HEK293 (cell line): ENCODE measurements at regions not wholly inside any gene's neighbourhood (a gene's known extent, or its start where the extent isn't known, plus 50 kb on each side); places are given as distances from the start of the nearest gene placed in this dataset.

ENCODE experiments used
- CTCF ChIA-PET: fragments of 350-600 bp; formaldehyde crosslinking; extraction: SDS; loops from one replicate; lab custom pipeline; 2021; ENCODE audit warnings: antibody characterized with exemption; lab: Yijun Ruan, JAX
- POLR2A ChIA-PET: fragments of 300-600 bp; formaldehyde crosslinking; extraction: SDS; loops from one replicate; lab custom pipeline; 2020; ENCODE audit warnings: antibody characterized with exemption, inconsistent platforms; lab: Yijun Ruan, JAX
- H3K27ac ChIP-seq: fragments of 200-500 bp; sonication (Bioruptor generic); 2 replicates; pipeline ENCODE4 v1.5.1; 2014; ENCODE audit warnings: low read depth, low read length, control low read depth, inconsistent platforms; ENCODE audit errors: extremely low read depth
- H3K36me3 ChIP-seq, 2 experiments: fragments of 200-500 bp in 1 of 2; sonication (Bioruptor generic) in 1 of 2; 1 replicate in 1 of 2; 2 replicates in 1 of 2; pipeline ENCODE4 v1.5.1; 2014 to 2017; ENCODE audit warnings: inconsistent platforms in 2 of 2, low read length in 2 of 2; ENCODE audit not compliant: control insufficient read depth in 2 of 2, insufficient read depth in 1 of 2
- H3K4me1 ChIP-seq: fragments of 200-500 bp; sonication (Bioruptor generic); 2 replicates; pipeline ENCODE4 v1.5.1; 2014; ENCODE audit warnings: mild to moderate bottlenecking, low read length, inconsistent platforms; ENCODE audit not compliant: control insufficient read depth, insufficient read depth
- H3K4me3 ChIP-seq: 2 replicates; pipeline ENCODE4 v1.5.1; 2011; ENCODE audit warnings: low read depth, mild to moderate bottlenecking, control low read depth, low read length, moderate library complexity
- H3K9me3 ChIP-seq: fragments of 200-500 bp; sonication (Bioruptor generic); 2 replicates; pipeline ENCODE4 v1.5.1; 2014; ENCODE audit warnings: low read depth, low read length, inconsistent platforms; ENCODE audit not compliant: control insufficient read depth, insufficient read depth
- GFI1B ChIP-seq: fragments of 450-650 bp; formaldehyde crosslinking; IDR thresholded peaks from 2 replicates; pipeline ENCODE4 v1.5.1; 2016; ENCODE audit warnings: missing biosample characterization, missing genetic modification characterization
- HOXD13 ChIP-seq: sonication (generic); formaldehyde crosslinking; IDR thresholded peaks from 2 replicates; pipeline ENCODE4 v1.8.0; 2022; ENCODE audit warnings: missing genetic modification reagents, borderline replicate concordance
- ZBTB48 ChIP-seq: fragments of 450-650 bp; formaldehyde crosslinking; IDR thresholded peaks from 2 replicates; pipeline ENCODE4 v1.5.1; 2016; ENCODE audit warnings: missing biosample characterization, missing genetic modification characterization
- ZNF112 ChIP-seq: fragments of 450-650 bp; formaldehyde crosslinking; IDR thresholded peaks from 2 replicates; pipeline ENCODE4 v1.5.0; 2017; ENCODE audit warnings: missing biosample characterization, missing genetic modification characterization
- ZNF146 ChIP-seq: fragments of 450-650 bp; formaldehyde crosslinking; IDR thresholded peaks from 2 replicates; pipeline ENCODE4 v1.5.1; 2016; ENCODE audit warnings: missing biosample characterization, missing genetic modification characterization
- ZNF155 ChIP-seq: fragments of 450-650 bp; formaldehyde crosslinking; IDR thresholded peaks from 2 replicates; pipeline ENCODE4 v1.5.1; 2016; ENCODE audit warnings: missing biosample characterization, missing genetic modification characterization
- ZNF175 ChIP-seq: fragments of 450-650 bp; formaldehyde crosslinking; IDR thresholded peaks from 2 replicates; pipeline ENCODE4 v1.5.1; 2016; ENCODE audit warnings: missing biosample characterization, missing genetic modification characterization
- ZNF302 ChIP-seq: fragments of 450-650 bp; formaldehyde crosslinking; IDR thresholded peaks from 2 replicates; pipeline ENCODE4 v1.5.1; 2016; ENCODE audit warnings: missing biosample characterization, missing genetic modification characterization, low read depth
- ZNF311 ChIP-seq: fragments of 450-650 bp; formaldehyde crosslinking; IDR thresholded peaks from 2 replicates; pipeline ENCODE4 v1.5.1; 2017; ENCODE audit warnings: missing biosample characterization, missing genetic modification characterization, borderline replicate concordance
- ZNF426 ChIP-seq: fragments of 450-650 bp; formaldehyde crosslinking; IDR thresholded peaks from 2 replicates; pipeline ENCODE4 v1.5.1; 2017; ENCODE audit warnings: missing biosample characterization, missing genetic modification characterization, mild to moderate bottlenecking, inconsistent platforms, moderate library complexity
- ZNF433 ChIP-seq: fragments of 450-650 bp; formaldehyde crosslinking; IDR thresholded peaks from 2 replicates; pipeline ENCODE4 v1.5.1; 2016; ENCODE audit warnings: missing biosample characterization, missing genetic modification characterization, low read depth
- ZNF473 ChIP-seq: fragments of 450-650 bp; formaldehyde crosslinking; IDR thresholded peaks from 2 replicates; pipeline ENCODE4 v1.5.1; 2017; ENCODE audit warnings: missing biosample characterization, missing genetic modification characterization
- ZNF510 ChIP-seq: fragments of 450-650 bp; formaldehyde crosslinking; IDR thresholded peaks from 2 replicates; pipeline ENCODE4 v1.5.1; 2018; ENCODE audit warnings: mild to moderate bottlenecking, missing genetic modification characterization, missing biosample characterization; ENCODE audit not compliant: insufficient replicate concordance
- ZNF514 ChIP-seq: fragments of 450-650 bp; formaldehyde crosslinking; IDR thresholded peaks from 2 replicates; pipeline ENCODE4 v1.5.1; 2016; ENCODE audit warnings: missing biosample characterization, missing genetic modification characterization
- ZNF558 ChIP-seq: fragments of 450-650 bp; formaldehyde crosslinking; IDR thresholded peaks from 2 replicates; pipeline ENCODE4 v1.5.1; 2016; ENCODE audit warnings: missing biosample characterization, missing genetic modification characterization
- ZNF777 ChIP-seq: fragments of 450-650 bp; formaldehyde crosslinking; IDR thresholded peaks from 2 replicates; pipeline ENCODE4 v1.5.1; 2017; ENCODE audit warnings: missing biosample characterization, missing genetic modification characterization, borderline replicate concordance
- TF ChIP-seq, protein P1 (sequence below): fragments of 450-650 bp; formaldehyde crosslinking; IDR thresholded peaks from 2 replicates; pipeline ENCODE4; 2016; ENCODE audit warnings: missing biosample characterization, missing genetic modification characterization
- TF ChIP-seq, protein P2 (sequence below): fragments of 450-650 bp; formaldehyde crosslinking; conservative IDR thresholded peaks from 2 replicates; pipeline ENCODE4 v1.5.1; 2016; ENCODE audit warnings: low read depth, missing biosample characterization, missing genetic modification characterization
- TF ChIP-seq, protein P3 (sequence below): fragments of 450-650 bp; formaldehyde crosslinking; IDR thresholded peaks from 2 replicates; pipeline ENCODE4 v1.5.1; 2017; ENCODE audit warnings: missing biosample characterization, missing genetic modification characterization

DNA sequence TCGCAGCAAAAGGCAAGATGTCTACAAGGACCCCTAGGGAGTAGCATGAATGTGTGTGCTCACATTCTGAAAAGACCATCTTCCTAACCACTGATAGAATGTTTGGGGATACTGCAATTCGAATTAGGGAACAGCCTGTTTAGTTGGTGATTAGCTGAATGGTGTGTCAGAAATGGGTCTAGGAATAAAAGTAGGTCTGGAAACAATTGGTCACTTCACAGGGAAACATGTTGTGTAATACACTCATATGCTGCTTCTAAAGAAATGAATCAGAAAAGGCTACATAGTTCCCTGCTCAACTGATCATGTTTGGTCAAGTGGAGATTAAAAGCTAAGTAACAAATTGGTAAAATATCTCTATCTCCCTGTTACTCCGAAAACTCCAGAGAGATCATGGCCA lies 2362.4 kb upstream of the TENM3 start:
- Histone ChIP-seq H3K36me3 (no peaks in the 10 kb centered on the region), H3K27ac (no peak overlapping the region)
- ChIA-PET POLR2A (no interaction called here), CTCF (interaction anchor here (0.6 kb wide), 1 partner anchor 50 kb away, joined by 3 read pairs; no protein-coding TSS in a partner anchor)
- TF ChIP-seq ZNF433 (no peak), ZNF302 (tag by site-specific recombination) (no peak), ZNF155 (no peak), ZNF510 (tag by site-specific recombination) (no peak), ZNF175 (tag by site-specific recombination) (no peak), ZNF426 (no peak), GFI1B (tag by site-specific recombination) (no peak), ZNF558 (no peak), ZBTB48 (tag by site-specific recombination) (no peak), ZNF112 (tag by site-specific recombination) (no peak), ZNF473 (tag by site-specific recombination) (no peak), ZNF777 (tag by site-specific recombination) (no peak), HOXD13 (CRISPR knock-in tag) (no peak), ZNF146 (tag by site-specific recombination) (no peak), ZNF311 (no peak), ZNF514 (tag by site-specific recombination) (no peak)
- TF ChIP-seq, protein P1, sequence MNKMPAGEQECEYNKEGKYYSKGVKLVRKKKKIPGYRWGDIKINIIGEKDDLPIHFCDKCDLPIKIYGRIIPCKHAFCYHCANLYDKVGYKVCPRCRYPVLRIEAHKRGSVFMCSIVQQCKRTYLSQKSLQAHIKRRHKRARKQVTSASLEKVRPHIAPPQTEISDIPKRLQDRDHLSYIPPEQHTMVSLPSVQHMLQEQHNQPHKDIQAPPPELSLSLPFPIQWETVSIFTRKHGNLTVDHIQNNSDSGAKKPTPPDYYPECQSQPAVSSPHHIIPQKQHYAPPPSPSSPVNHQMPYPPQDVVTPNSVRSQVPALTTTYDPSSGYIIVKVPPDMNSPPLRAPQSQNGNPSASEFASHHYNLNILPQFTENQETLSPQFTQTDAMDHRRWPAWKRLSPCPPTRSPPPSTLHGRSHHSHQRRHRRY (tag by site-specific recombination) = no peak
- TF ChIP-seq, protein P2, sequence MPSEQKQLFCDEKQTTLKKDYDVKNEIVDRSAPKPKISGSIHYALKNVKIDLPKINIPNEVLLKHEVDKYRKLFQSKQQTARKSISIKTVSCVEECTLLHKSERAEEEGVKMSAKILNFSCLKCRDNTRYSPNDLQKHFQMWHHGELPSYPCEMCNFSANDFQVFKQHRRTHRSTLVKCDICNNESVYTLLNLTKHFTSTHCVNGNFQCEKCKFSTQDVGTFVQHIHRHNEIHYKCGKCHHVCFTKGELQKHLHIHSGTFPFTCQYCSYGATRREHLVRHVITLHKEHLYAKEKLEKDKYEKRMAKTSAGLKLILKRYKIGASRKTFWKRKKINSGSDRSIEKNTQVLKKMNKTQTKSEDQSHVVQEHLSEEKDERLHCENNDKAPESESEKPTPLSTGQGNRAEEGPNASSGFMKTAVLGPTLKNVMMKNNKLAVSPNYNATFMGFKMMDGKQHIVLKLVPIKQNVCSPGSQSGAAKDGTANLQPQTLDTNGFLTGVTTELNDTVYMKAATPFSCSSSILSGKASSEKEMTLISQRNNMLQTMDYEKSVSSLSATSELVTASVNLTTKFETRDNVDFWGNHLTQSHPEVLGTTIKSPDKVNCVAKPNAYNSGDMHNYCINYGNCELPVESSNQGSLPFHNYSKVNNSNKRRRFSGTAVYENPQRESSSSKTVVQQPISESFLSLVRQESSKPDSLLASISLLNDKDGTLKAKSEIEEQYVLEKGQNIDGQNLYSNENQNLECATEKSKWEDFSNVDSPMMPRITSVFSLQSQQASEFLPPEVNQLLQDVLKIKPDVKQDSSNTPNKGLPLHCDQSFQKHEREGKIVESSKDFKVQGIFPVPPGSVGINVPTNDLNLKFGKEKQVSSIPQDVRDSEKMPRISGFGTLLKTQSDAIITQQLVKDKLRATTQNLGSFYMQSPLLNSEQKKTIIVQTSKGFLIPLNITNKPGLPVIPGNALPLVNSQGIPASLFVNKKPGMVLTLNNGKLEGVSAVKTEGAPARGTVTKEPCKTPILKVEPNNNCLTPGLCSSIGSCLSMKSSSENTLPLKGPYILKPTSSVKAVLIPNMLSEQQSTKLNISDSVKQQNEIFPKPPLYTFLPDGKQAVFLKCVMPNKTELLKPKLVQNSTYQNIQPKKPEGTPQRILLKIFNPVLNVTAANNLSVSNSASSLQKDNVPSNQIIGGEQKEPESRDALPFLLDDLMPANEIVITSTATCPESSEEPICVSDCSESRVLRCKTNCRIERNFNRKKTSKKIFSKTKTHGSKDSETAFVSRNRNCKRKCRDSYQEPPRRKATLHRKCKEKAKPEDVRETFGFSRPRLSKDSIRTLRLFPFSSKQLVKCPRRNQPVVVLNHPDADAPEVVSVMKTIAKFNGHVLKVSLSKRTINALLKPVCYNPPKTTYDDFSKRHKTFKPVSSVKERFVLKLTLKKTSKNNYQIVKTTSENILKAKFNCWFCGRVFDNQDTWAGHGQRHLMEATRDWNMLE (tag by site-specific recombination) = no peak
- TF ChIP-seq, protein P3, sequence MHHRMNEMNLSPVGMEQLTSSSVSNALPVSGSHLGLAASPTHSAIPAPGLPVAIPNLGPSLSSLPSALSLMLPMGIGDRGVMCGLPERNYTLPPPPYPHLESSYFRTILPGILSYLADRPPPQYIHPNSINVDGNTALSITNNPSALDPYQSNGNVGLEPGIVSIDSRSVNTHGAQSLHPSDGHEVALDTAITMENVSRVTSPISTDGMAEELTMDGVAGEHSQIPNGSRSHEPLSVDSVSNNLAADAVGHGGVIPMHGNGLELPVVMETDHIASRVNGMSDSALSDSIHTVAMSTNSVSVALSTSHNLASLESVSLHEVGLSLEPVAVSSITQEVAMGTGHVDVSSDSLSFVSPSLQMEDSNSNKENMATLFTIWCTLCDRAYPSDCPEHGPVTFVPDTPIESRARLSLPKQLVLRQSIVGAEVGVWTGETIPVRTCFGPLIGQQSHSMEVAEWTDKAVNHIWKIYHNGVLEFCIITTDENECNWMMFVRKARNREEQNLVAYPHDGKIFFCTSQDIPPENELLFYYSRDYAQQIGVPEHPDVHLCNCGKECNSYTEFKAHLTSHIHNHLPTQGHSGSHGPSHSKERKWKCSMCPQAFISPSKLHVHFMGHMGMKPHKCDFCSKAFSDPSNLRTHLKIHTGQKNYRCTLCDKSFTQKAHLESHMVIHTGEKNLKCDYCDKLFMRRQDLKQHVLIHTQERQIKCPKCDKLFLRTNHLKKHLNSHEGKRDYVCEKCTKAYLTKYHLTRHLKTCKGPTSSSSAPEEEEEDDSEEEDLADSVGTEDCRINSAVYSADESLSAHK (tag by site-specific recombination) = no peak
- TF ChIP-seq, all 188 proteins: peak for 0
- H3K4me3 ChIP-seq = no peak overlapping the region
- H3K4me1 ChIP-seq = no peaks in the 10 kb centered on the region
- H3K9me3 ChIP-seq = no peaks in the 10 kb centered on the region
